ENCODE measurements at regions not wholly inside any gene's neighbourhood (a gene's known extent, or its start where the extent isn't known, plus 50 kb on each side); places are given as distances from the start of the nearest gene placed in this dataset.

GRCh38 chr10:27614776-27615175 lies 110.7 kb downstream of the RAB18 start:
- no peaks in the 10 kb centered on the region for H3K27me3 ChIP-seq
- intact Hi-C loops (cut with DNase I): no loop called here
- no peaks in the 10 kb centered on the region for H3K36me3 ChIP-seq
- DNase-seq (no peak), ATAC-seq (no peak)
- H3K4me3 ChIP-seq: no peak overlapping the region
- TF ChIP-seq CTCF (IDR thresholded peaks at IDR 0.05): no peak
- no peak overlapping the region for H3K27ac ChIP-seq
- H3K4me1 ChIP-seq: no peaks in the 10 kb centered on the region
- H3K9me3 ChIP-seq: no peaks in the 10 kb centered on the region

- intact Hi-C loops (cut with DNase I): no loop called here
- ATAC-seq: no peak
These were observed 114.0 kb downstream of the RAB18 start for GRCh38 chr10:27618036-27618615.

GRCh38 chr10:27618906-27619305 lies 114.8 kb downstream of the RAB18 start:
- Histone ChIP-seq H3K4me1 (no peaks in the 10 kb centered on the region), H3K9me3 (no peaks in the 10 kb centered on the region), H3K4me3 (no peak overlapping the region), H3K27me3 (no peaks in the 10 kb centered on the region), H3K36me3 (no peaks in the 10 kb centered on the region), H3K27ac (no peak overlapping the region)
- TF ChIP-seq CTCF (IDR thresholded peaks at IDR 0.05): no peak
- intact Hi-C loops (cut with DNase I): no loop called here
- DNase-seq (no peak), ATAC-seq (no peak)

More at GRCh38 chr10:27618036-27618615, 114.0 kb downstream of the RAB18 start:
- no peaks in the 10 kb centered on the region for H3K9me3 ChIP-seq
- TF ChIP-seq CTCF (IDR thresholded peaks at IDR 0.05): no peak
- no peaks in the 10 kb centered on the region for H3K36me3 ChIP-seq
- H3K4me1 ChIP-seq: no peaks in the 10 kb centered on the region
- no peaks in the 10 kb centered on the region for H3K27me3 ChIP-seq
- H3K4me3 ChIP-seq: no peak overlapping the region
- no peak overlapping the region for H3K27ac ChIP-seq
- no peak for DNase-seq

GRCh38 chr10:27619329-27619728 lies 115.2 kb downstream of the RAB18 start:
- DNase-seq (no peak), ATAC-seq (no peak)
- intact Hi-C loops (cut with DNase I): no loop called here
- peaks cover 0 to 4% of the 10 kb centered on the region in 2 donors for H3K27me3 ChIP-seq
- no peak overlapping the region for H3K27ac ChIP-seq
- no peaks in the 10 kb centered on the region for H3K9me3 ChIP-seq
- no peaks in the 10 kb centered on the region for H3K4me1 ChIP-seq
- no peaks in the 10 kb centered on the region for H3K36me3 ChIP-seq
- no peak overlapping the region for H3K4me3 ChIP-seq
- TF ChIP-seq CTCF (IDR thresholded peaks at IDR 0.05): no peak

- H3K36me3 ChIP-seq: no peaks in the 10 kb centered on the region
- intact Hi-C loops (cut with DNase I): no loop called here
- no peak overlapping the region for H3K27ac ChIP-seq
- DNase-seq (peak in 2 of 4 donors; percentile 63 to 65), ATAC-seq (peak; percentile 75)
- no peaks in the 10 kb centered on the region for H3K9me3 ChIP-seq
- no peaks in the 10 kb centered on the region for H3K4me1 ChIP-seq
- no peak for TF ChIP-seq CTCF (IDR thresholded peaks at IDR 0.05)
- no peak overlapping the region for H3K4me3 ChIP-seq
- H3K27me3 ChIP-seq: peaks cover 0 to 18% of the 10 kb centered on the region in 2 donors
These were observed 116.6 kb downstream of the RAB18 start for GRCh38 chr10:27620430-27621397.

All from left lung (tissue), 4 donors.